Mammary epithelial cell (primary cell): ENCODE measurements at regions not wholly inside any gene's neighbourhood (a gene's known extent, or its start where the extent isn't known, plus 50 kb on each side); places are given as distances from the start of the nearest gene placed in this dataset.

Source experiments
- EZH2 ChIP-seq: IDR thresholded peaks from 2 replicates; pipeline ENCODE4 v1.6.1; 2012; ENCODE audit warnings: low read length, inconsistent platforms, borderline replicate concordance
- TF ChIP-seq, protein P1 (sequence below), 2 donors: IDR thresholded peaks in 1 of 2; conservative IDR thresholded peaks in 1 of 2; 2 replicates each; pipeline ENCODE4 v1.5.1; 2011 to 2012; ENCODE audit warnings: inconsistent platforms in 2 of 2, low read length in 2 of 2, mild to moderate bottlenecking in 2 of 2, control low read depth in 1 of 2, low read depth in 1 of 2; ENCODE audit not compliant: insufficient read depth in 1 of 2; ENCODE audit errors: extremely low read depth in 1 of 2

DNA sequence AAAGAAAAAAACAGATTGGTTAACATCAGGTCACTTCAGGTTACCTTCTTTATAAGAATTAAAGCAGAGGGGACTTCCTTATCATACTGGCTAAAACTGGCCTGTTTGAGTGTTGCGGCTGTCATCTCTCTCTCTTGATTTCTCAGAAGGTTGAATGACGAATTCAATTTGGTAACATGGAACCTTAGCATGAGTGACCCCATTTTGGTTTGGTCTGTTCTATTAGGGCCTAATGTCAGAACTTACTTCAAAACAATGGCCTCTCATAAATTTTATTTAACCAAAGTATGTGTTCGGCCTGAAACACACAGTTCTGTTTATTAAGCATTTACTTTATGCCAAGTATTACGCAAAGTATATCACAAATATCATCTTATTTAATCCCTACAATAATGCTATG lies 147.5 kb downstream of the CAAP1 start:
- TF ChIP-seq, protein P1, sequence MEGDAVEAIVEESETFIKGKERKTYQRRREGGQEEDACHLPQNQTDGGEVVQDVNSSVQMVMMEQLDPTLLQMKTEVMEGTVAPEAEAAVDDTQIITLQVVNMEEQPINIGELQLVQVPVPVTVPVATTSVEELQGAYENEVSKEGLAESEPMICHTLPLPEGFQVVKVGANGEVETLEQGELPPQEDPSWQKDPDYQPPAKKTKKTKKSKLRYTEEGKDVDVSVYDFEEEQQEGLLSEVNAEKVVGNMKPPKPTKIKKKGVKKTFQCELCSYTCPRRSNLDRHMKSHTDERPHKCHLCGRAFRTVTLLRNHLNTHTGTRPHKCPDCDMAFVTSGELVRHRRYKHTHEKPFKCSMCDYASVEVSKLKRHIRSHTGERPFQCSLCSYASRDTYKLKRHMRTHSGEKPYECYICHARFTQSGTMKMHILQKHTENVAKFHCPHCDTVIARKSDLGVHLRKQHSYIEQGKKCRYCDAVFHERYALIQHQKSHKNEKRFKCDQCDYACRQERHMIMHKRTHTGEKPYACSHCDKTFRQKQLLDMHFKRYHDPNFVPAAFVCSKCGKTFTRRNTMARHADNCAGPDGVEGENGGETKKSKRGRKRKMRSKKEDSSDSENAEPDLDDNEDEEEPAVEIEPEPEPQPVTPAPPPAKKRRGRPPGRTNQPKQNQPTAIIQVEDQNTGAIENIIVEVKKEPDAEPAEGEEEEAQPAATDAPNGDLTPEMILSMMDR (conservative IDR thresholded peaks at IDR 0.05 in 1 of 2, IDR thresholded peaks at IDR 0.05 in 1 of 2; ENCODE audit: extremely low read depth in 1 of 2, insufficient read depth in 1 of 2, low read depth in 1 of 2, low read length in 2 of 2): no peak
- no peak for TF ChIP-seq EZH2
